Neutrophil (primary cell): ENCODE measurements at regions not wholly inside any gene's neighbourhood (a gene's known extent, or its start where the extent isn't known, plus 50 kb on each side); places are given as distances from the start of the nearest gene placed in this dataset.

Experiments
- H3K27ac ChIP-seq: fragments of 200-600 bp; sonication (generic); 2 replicates; pipeline ENCODE4 v1.5.1; 2016; ENCODE audit warnings: mild to moderate bottlenecking, moderate library complexity
- H3K27me3 ChIP-seq: fragments of 200-600 bp; sonication (generic); 2 replicates; pipeline ENCODE4 v1.6.0; 2016; ENCODE audit warnings: mild to moderate bottlenecking
- H3K36me3 ChIP-seq: fragments of 200-600 bp; sonication (generic); 2 replicates; pipeline ENCODE4 v1.5.1; 2017
- H3K4me1 ChIP-seq, 2 experiments: fragments of 200-600 bp in 1 of 2; sonication (generic) in 1 of 2; 1 replicate in 1 of 2; 2 replicates in 1 of 2; pipeline versions ENCODE4 v1.5.1 to v1.6.1; 2013 to 2016; ENCODE audit warnings: low read depth in 1 of 2, low read length in 1 of 2, mild to moderate bottlenecking in 1 of 2, moderate library complexity in 1 of 2; ENCODE audit not compliant: control insufficient read depth in 1 of 2, insufficient read depth in 1 of 2
- H3K4me3 ChIP-seq, 2 experiments: fragments of 200-600 bp in 1 of 2; sonication (generic) in 1 of 2; 1 replicate in 1 of 2; 2 replicates in 1 of 2; pipeline ENCODE4 v1.5.1; 2013 to 2016; ENCODE audit warnings: low read depth in 1 of 2, low read length in 1 of 2, mild to moderate bottlenecking in 1 of 2, moderate library complexity in 1 of 2
- H3K9me3 ChIP-seq: fragments of 200-600 bp; sonication (generic); 2 replicates; pipeline ENCODE4 v1.5.1; 2016
- CTCF ChIP-seq: fragments of 200-600 bp; sonication (generic); IDR thresholded peaks from 2 replicates; pipeline ENCODE4 v1.5.1; 2016; ENCODE audit warnings: antibody characterized with exemption

GRCh38 chr9:99300603-99301002 is 78.5 kb downstream of the SEC61B start:
- Histone ChIP-seq H3K4me3 (no peak overlapping the region), H3K27ac (no peak overlapping the region), H3K9me3 (no peaks in the 10 kb centered on the region), H3K36me3 (no peaks in the 10 kb centered on the region), H3K4me1 (no peaks in the 10 kb centered on the region), H3K27me3 (peaks cover 21% of the 10 kb centered on the region)
- TF ChIP-seq CTCF = no peak

- no peaks in the 10 kb centered on the region for H3K36me3 ChIP-seq
- no peaks in the 10 kb centered on the region for H3K9me3 ChIP-seq
- no peak overlapping the region for H3K27ac ChIP-seq
- no peak for TF ChIP-seq CTCF
- no peak overlapping the region for H3K4me3 ChIP-seq
- H3K4me1 ChIP-seq = no peaks in the 10 kb centered on the region
- H3K27me3 ChIP-seq = peaks cover 4% of the 10 kb centered on the region
Measured at GRCh38 chr9:99303177-99303576, 81.1 kb downstream of the SEC61B start.

GRCh38 chr9:99305124-99305523 is 83.0 kb downstream of the SEC61B start:
- Histone ChIP-seq H3K27ac (no peak overlapping the region), H3K4me1 (no peaks in the 10 kb centered on the region), H3K4me3 (no peak overlapping the region), H3K36me3 (no peaks in the 10 kb centered on the region), H3K27me3 (no peaks in the 10 kb centered on the region), H3K9me3 (no peaks in the 10 kb centered on the region)
- TF ChIP-seq CTCF = no peak

- no peaks in the 10 kb centered on the region for H3K9me3 ChIP-seq
- no peaks in the 10 kb centered on the region for H3K4me1 ChIP-seq
- H3K36me3 ChIP-seq = no peaks in the 10 kb centered on the region
- no peak for TF ChIP-seq CTCF
- no peak overlapping the region for H3K27ac ChIP-seq
- no peaks in the 10 kb centered on the region for H3K27me3 ChIP-seq
- no peak overlapping the region for H3K4me3 ChIP-seq
Measured at GRCh38 chr9:99305820-99306811, 84.0 kb downstream of the SEC61B start.

GRCh38 chr9:99307851-99308250 is 85.8 kb downstream of the SEC61B start:
- Histone ChIP-seq H3K36me3 (no peaks in the 10 kb centered on the region), H3K4me3 (no peak overlapping the region), H3K9me3 (no peaks in the 10 kb centered on the region), H3K27ac (no peak overlapping the region), H3K27me3 (no peaks in the 10 kb centered on the region), H3K4me1 (no peaks in the 10 kb centered on the region)
- no peak for TF ChIP-seq CTCF
